HEK293T (cell line): ENCODE measurements at regions not wholly inside any gene's neighbourhood (a gene's known extent, or its start where the extent isn't known, plus 50 kb on each side); places are given as distances from the start of the nearest gene placed in this dataset.

ENCODE experiments used
- ARNT ChIP-seq: fragments of 450-650 bp; IDR thresholded peaks from 2 replicates; pipeline ENCODE4 v1.6.1; 2017; ENCODE audit warnings: mild to moderate bottlenecking
- BHLHE40 ChIP-seq: fragments of 450-650 bp; IDR thresholded peaks from 2 replicates; pipeline ENCODE4 v1.6.1; 2016; ENCODE audit warnings: mild to moderate bottlenecking, moderate library complexity, borderline replicate concordance
- FOXA1 ChIP-seq: fragments of 450-650 bp; IDR thresholded peaks from 2 replicates; pipeline ENCODE4 v1.6.1; 2016; ENCODE audit warnings: mild to moderate bottlenecking
- FOXK2 ChIP-seq: fragments of 450-650 bp; IDR thresholded peaks from 2 replicates; pipeline ENCODE4 v1.6.1; 2016; ENCODE audit warnings: mild to moderate bottlenecking
- FOXM1 ChIP-seq: fragments of 450-650 bp; IDR thresholded peaks from 2 replicates; pipeline ENCODE4 v1.6.1; 2017; ENCODE audit warnings: mild to moderate bottlenecking, borderline replicate concordance
- L3MBTL2 ChIP-seq: fragments of 450-650 bp; conservative IDR thresholded peaks from 2 replicates; pipeline ENCODE4 v1.6.1; 2016; ENCODE audit warnings: mild to moderate bottlenecking
- NFRKB ChIP-seq: fragments of 450-650 bp; IDR thresholded peaks from 2 replicates; pipeline ENCODE4 v1.6.1; 2016; ENCODE audit warnings: mild to moderate bottlenecking, moderate library complexity
- SP1 ChIP-seq: fragments of 450-650 bp; IDR thresholded peaks from 2 replicates; pipeline ENCODE4 v1.6.1; 2017
- ZNF384 ChIP-seq: fragments of 450-650 bp; IDR thresholded peaks from 2 replicates; pipeline ENCODE4 v1.6.1; 2016

- no peak for TF ChIP-seq FOXA1
- no peak for TF ChIP-seq SP1
- no peak for TF ChIP-seq FOXK2
- no peak for TF ChIP-seq ZNF384
- TF ChIP-seq ARNT = no peak
- no peak for TF ChIP-seq BHLHE40
- no peak for TF ChIP-seq L3MBTL2
- no peak for TF ChIP-seq FOXM1
- no peak for TF ChIP-seq NFRKB
These were observed 277.2 kb upstream of the TCERG1L start for GRCh38 chr10:131588704-131589220.
